GM19099 (cell line): ENCODE measurements at regions not wholly inside any gene's neighbourhood (a gene's known extent, or its start where the extent isn't known, plus 50 kb on each side); places are given as distances from the start of the nearest gene placed in this dataset.

Experiments
- POLR2A ChIP-seq: IDR thresholded peaks from 3 replicates; pipeline ENCODE4 v1.6.1; 2011; ENCODE audit warnings: low read depth; ENCODE audit not compliant: insufficient read length; ENCODE audit errors: extremely low read depth

DNA sequence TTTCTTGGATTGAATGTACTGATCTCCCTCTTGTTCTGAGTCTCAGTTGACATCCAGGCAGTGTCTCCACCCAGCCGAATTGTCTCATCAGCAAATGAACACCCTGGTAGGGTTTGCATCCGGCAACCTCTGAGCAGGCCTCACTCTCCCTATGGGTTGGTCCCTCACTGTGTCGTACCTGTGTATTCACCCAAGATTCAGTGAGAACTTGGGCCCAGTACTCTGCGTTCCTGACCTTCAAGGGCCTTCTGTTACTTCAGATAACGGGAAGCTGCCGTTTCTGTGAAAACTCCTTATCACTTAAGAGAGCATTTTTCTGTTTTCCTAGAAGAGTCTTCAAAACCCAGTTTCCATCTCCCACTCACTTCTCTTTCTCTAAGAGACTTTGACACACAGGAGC is 915.6 kb downstream of the TBC1D22A start:
- TF ChIP-seq POLR2A, result no peak

- no peak for TF ChIP-seq POLR2A
These were observed 914.2 kb downstream of the TBC1D22A start for GRCh38 chr22:47676685-47677084.

GRCh38 chr22:47674600-47674999 is 912.1 kb downstream of the TBC1D22A start:
- no peak for TF ChIP-seq POLR2A

GRCh38 chr22:47673557-47673956 is 911.1 kb downstream of the TBC1D22A start:
- no peak for TF ChIP-seq POLR2A

DNA sequence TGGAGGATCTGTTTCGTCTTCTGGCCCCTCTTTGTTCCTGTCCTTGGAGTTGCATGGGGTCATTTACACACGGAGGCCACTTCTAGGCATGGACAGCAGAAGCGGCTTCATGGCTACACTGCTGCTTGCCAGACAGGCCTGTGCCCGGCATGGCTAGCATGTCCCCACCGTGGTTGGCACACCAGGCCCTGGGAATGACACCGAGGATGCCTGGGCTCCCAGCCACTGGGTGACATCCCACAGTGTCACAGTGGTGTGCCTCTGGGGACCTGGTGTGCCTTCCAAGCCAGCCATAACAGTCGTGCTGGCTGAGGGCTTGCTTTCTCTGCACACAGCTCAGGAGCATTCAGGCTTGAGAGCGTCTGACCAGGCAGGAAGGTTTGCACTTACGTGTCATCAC is 910.1 kb downstream of the TBC1D22A start:
- TF ChIP-seq POLR2A, result no peak

- no peak for TF ChIP-seq POLR2A
These were observed 902.7 kb downstream of the TBC1D22A start for GRCh38 chr22:47665151-47665550.

DNA sequence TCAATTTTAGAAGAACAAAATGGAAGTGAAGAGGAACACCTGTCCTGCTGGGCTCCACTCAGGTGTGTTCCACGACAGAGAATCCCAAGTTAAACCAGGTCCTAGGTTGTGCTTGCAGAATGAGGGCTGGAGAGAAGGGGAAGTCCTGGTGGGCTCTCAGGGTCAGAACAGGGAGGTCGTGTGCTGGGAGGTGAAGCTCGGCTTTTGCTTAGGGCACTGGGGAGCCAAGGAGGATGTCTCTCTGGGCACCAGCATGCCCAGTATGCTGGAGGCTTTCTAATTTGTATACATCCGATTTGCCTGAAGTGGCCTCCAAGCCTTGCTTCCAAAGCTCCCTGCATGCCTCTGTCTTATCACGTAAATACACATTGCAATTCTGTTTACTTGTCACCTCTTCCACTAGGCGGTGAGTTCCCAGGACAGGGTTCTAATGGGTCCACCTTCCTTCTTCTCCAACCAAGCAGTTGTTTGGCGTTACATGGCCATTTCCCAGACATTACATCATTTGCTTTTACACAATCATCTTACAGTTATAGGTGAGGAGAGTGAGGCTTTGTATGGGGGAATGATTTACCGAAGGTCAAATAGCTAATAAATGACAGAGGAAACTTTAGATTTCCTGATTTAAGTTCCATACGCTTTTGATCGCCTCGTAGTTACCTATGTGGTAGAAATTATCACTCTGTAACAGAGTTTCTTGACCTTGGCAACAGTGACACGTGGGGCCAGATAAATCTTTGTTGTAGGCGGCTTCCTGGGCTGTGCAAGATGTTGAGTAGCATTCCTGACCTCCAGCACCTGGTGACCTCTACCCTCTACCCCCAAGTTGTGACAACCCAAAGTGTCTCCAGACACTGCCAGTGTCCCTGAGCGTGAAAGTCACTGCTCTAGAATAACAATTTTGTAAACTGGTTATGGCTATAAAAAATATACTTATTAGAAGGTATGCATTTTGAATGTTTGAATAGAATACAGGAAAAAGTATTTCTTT is 901.5 kb downstream of the TBC1D22A start:
- TF ChIP-seq POLR2A, result no peak

DNA sequence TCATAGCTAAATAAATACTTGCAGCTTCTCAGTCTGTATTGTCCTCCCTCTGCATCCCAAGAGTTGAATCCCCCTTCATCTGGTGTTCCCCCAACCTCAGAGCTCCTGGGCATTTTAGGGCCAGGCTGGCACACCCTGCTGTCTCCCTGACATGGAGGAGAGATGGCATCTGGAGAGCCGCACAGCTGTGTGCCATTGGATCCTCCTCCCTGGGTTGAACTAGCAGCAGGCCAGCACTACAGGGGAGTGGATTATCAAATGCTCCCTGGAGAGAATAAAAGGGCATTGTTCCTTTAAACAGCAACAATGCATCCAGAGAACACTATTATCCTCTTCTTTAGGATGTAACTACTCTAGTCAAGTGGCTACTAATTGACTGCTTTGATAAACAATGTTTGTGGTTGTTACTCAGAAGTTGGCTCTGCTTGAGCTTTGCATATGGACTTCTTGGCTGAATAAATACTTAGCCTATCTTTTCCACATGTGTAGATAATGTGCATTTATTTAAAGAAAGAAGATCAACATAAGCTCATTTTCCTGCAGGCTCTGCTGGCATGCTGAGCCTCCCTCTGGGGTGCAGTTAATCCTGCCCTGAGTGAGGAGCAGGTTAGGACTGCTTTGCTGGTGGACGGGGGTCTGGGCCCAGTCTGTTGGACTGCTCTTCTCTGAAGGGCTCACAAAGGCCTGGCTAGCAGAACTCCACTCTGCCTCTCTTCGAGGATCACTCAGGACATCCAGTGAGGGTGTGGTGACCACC is 897.2 kb downstream of the TBC1D22A start:
- TF ChIP-seq POLR2A, result no peak

DNA sequence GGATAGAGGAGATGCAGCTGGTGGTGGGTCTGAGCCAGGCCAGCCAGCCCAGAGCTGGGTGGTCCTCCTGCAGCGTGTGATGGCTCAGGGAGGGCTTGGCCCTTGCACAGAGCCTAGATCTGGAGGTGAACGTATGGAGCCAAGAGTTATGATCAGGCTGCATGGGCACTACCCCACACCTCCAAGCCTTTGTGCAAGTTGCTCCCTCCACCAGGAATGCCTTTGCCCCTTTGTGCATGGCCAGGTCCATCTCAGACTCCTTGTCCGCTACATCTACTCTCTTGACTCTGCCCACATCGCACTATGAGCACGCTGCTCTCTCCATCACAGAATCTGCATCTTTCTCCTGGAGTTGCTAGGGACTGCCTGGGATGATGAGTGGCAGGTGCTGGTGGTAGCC is 895.7 kb downstream of the TBC1D22A start:
- no peak for TF ChIP-seq POLR2A

GRCh38 chr22:47657224-47657623 is 894.8 kb downstream of the TBC1D22A start:
- no peak for TF ChIP-seq POLR2A

DNA sequence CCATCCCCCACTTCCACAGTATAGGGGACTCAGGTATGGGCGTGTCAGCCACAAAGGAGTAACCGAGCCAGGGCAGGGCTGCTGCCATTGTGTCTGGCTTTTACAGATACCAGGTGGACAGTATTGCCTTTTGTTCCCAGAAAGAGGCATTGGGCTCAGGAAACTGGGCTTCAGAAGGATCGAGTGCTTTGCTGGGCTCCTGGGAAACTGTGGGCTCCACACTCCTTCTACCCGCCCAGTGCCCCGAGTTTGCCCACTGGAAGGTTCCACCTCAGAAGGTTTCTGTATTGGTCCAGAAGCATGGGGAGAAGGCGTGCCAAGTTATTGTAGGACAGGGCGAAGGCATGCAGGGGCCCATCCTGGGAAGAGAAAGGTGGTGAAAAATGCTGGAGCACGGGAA is 894.4 kb downstream of the TBC1D22A start:
- TF ChIP-seq POLR2A, result no peak

GRCh38 chr22:47655930-47656329 is 893.5 kb downstream of the TBC1D22A start:
- TF ChIP-seq POLR2A, result no peak

DNA sequence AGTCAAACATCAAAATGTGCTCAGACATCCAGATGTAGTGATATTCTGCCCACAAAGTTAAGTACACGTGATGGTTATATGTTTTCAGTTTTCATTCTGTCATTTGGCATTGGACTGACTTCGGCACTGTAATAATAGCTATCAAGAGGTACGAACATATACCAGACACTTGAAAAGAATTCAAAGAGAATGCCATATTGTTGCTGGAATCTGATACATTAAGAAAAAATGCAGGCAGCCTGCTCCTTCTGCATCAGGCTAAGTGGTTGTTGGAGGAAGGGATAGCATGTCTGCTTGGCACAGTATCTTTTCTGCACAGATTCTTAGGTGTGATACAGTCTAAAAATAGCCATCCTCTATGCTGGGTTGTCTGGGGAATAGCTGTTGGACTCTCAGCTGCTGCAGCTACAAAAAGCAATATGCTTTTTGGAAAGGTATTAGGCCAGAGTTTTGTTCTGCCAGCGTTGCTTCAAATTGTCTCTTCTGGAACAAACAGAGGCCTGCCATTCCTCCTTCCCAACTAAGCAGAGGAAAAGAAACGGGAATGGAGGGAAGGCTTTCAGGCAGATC is 892.6 kb downstream of the TBC1D22A start:
- TF ChIP-seq POLR2A, result no peak

DNA sequence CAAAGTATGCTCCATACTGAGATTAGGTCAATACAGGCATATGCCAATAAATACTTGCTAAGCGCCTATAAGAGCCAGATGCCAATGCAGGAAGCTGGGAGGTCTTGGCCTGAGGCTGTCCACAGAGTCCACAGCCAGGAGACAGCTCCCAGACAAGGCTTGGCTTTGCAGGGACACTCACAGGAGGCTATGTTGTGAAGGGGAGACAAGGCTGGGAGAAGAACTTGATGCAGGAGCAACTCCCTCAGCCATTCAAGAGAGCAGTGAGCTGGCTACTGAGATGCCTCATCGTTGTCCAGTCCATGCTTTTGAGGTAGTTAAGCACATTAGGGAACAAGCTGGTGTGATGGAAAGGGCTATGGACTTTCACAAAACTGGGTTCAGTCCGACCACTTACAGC is 891.5 kb downstream of the TBC1D22A start:
- TF ChIP-seq POLR2A, result no peak

DNA sequence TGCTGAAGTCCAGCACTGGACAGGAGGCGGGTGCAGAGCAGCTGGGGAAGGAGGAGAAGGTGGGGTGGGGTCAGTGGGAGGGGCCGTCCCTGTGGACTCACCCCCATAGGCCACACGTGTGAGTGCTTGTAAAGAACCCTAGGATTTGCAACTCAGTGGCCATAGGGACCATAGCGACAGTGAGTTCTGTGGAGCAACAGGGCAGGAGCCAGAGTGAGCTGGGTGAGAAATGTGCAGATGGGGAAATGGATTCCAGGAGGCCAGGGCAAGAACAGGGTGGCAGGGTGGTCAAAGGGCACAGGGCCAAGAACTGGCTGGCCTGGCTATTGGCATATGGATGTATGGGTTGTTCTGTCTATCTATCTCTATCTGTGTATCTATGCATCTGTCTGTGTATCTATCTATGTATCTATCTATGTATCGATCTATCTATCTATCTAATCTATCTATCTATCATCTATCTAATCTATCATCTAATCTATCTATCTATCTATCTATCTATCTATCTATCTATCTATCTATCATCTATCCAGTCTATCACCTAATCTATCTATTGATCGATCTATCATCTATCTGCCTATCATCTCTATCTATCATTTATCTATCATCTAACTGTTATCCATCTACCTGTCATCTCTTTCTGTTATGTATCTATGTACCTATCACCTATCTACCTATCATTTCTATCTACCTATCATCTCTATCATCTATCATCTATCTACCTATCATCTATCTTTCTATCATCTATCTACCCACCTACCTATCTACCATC is 889.0 kb downstream of the TBC1D22A start:
- no peak for TF ChIP-seq POLR2A
